HCT116 (cell line): ENCODE measurements at regions not wholly inside any gene's neighbourhood (a gene's known extent, or its start where the extent isn't known, plus 50 kb on each side); places are given as distances from the start of the nearest gene placed in this dataset.

Source experiments
- ATAC-seq: fragments of 200-7000 bp; cut with Tn5 transposase; 2 replicates; pipeline ENCODE4 v1.9.1; 2020; ENCODE audit warnings: mild to moderate bottlenecking, moderate library complexity
- BruUV-seq: library from RNA; stranded (reverse); fragments of 400-500 nt; replicated peaks from 2 replicates; lab custom pipeline; 2021; lab: Mats Ljungman, UMichigan
- CTCF ChIA-PET: fragments of 300-600 bp; sonication (Branson Sonifier 250); formaldehyde crosslinking; loops from one replicate; lab custom pipeline; 2021; ENCODE audit warnings: antibody characterized with exemption; lab: Charles Lee
- POLR2A ChIA-PET: fragments of 300-600, 350-600 bp; sonication (Branson Sonifier 250); formaldehyde crosslinking; loops from one replicate; lab custom pipeline; 2021; ENCODE audit warnings: antibody characterized with exemption; lab: Charles Lee
- RAD21 ChIA-PET, 2 experiments: fragments of 300-600 bp; sonication (Branson Sonifier 250); formaldehyde crosslinking; loops; one replicate each; lab custom pipeline; 2023; ENCODE audit warnings: low total read pairs in 2 of 2; ENCODE audit not compliant: uncharacterized antibody in 2 of 2, unreplicated experiment in 2 of 2, low non-redundant PET in 1 of 2; lab: Charles Lee
- DNase-seq: peaks from one replicate; pipeline ENCODE4 v3.0.0-alpha.2; 2010; ENCODE audit warnings: low read depth, low spot score
- H2AFZ ChIP-seq: fragments of 200-600 bp; shearing (Covaris generic), sonication (generic); 2 replicates; pipeline ENCODE4 v1.6.1; 2017; ENCODE audit warnings: low read depth, mixed run types, mixed read lengths, antibody characterized with exemption, low read length; ENCODE audit not compliant: poor library complexity, severe bottlenecking
- H3K27ac ChIP-seq: 2 replicates; pipeline ENCODE4 v1.5.1; 2012; ENCODE audit warnings: low read depth, low read length
- H3K27me3 ChIP-seq: fragments of 200-600 bp; sonication (generic); 2 replicates; pipeline ENCODE4 v1.6.1; 2016; ENCODE audit warnings: mixed run types, low read length, mixed read lengths; ENCODE audit not compliant: insufficient read depth
- H3K36me3 ChIP-seq, 2 experiments: fragments of 200-500 bp in 1 of 2; fragments of 200-600 bp in 1 of 2; sonication (Bioruptor generic) in 1 of 2; sonication (generic) in 1 of 2; 2 replicates each; pipeline versions ENCODE4 v1.5.1 to v1.6.1; 2014 to 2016; ENCODE audit warnings: low read length in 2 of 2, inconsistent platforms in 1 of 2, mixed read lengths in 1 of 2, mixed run types in 1 of 2; ENCODE audit not compliant: insufficient read depth in 2 of 2, control insufficient read depth in 1 of 2
- H3K4me1 ChIP-seq, 2 experiments: fragments of 200-600 bp in 1 of 2; sonication (generic) in 1 of 2; 2 replicates each; pipeline versions ENCODE4 v1.5.1 to v1.6.1; 2012 to 2017; ENCODE audit warnings: low read length in 2 of 2, inconsistent platforms in 1 of 2, mild to moderate bottlenecking in 1 of 2, mixed read lengths in 1 of 2, mixed run types in 1 of 2, moderate library complexity in 1 of 2; ENCODE audit not compliant: insufficient read depth in 2 of 2, control insufficient read depth in 1 of 2
- H3K4me2 ChIP-seq: fragments of 200-600 bp; sonication (generic); 2 replicates; pipeline ENCODE4 v1.6.1; 2017; ENCODE audit warnings: mixed run types, low read length, mixed read lengths
- H3K4me3 ChIP-seq, 2 experiments: fragments of 200-600 bp in 1 of 2; sonication (generic) in 1 of 2; replicated peaks in 1 of 2; 2 replicates each; pipeline ENCODE4 v1.5.1; 2011 to 2016; ENCODE audit warnings: low read length in 2 of 2, control low read depth in 1 of 2, low read depth in 1 of 2, mild to moderate bottlenecking in 1 of 2, mixed read lengths in 1 of 2, mixed run types in 1 of 2
- H3K79me2 ChIP-seq: fragments of 200-600 bp; sonication (generic); 2 replicates; pipeline ENCODE4 v1.6.1; 2017; ENCODE audit warnings: mild to moderate bottlenecking, mixed run types, low read length, moderate library complexity, mixed read lengths; ENCODE audit not compliant: insufficient read depth
- H3K9ac ChIP-seq: fragments of 200-600 bp; sonication (generic); 2 replicates; pipeline ENCODE4 v1.6.1; 2016; ENCODE audit warnings: low read length, mixed read lengths
- H3K9me2 ChIP-seq: fragments of 200-600 bp; sonication (generic), shearing (Covaris generic); 2 replicates; pipeline ENCODE4 v1.6.1; 2017; ENCODE audit warnings: mixed run types, mild to moderate bottlenecking, moderate library complexity; ENCODE audit not compliant: insufficient read depth
- H3K9me3 ChIP-seq, 2 experiments: fragments of 200-500 bp in 1 of 2; fragments of 200-600 bp in 1 of 2; sonication (Bioruptor generic) in 1 of 2; sonication (generic) in 1 of 2; 2 replicates each; pipeline ENCODE4 v1.6.1; 2014 to 2017; ENCODE audit warnings: low read length in 2 of 2, mixed read lengths in 2 of 2, inconsistent platforms in 1 of 2, low read depth in 1 of 2, mild to moderate bottlenecking in 1 of 2, mixed run types in 1 of 2, moderate library complexity in 1 of 2; ENCODE audit not compliant: control insufficient read depth in 1 of 2, insufficient read depth in 1 of 2
- H4K20me1 ChIP-seq: fragments of 200-600 bp; sonication (generic), shearing (Covaris generic); 2 replicates; pipeline ENCODE4 v1.6.1; 2017; ENCODE audit warnings: mixed run types, mild to moderate bottlenecking, moderate library complexity; ENCODE audit not compliant: insufficient read depth
- CEBPB ChIP-seq: IDR thresholded peaks from 2 replicates; pipeline ENCODE4 v1.6.1; 2012; ENCODE audit warnings: low read depth
- EGR1 ChIP-seq: IDR thresholded peaks from 2 replicates; pipeline ENCODE4 v1.6.1; 2012; ENCODE audit warnings: low read depth
- ELF1 ChIP-seq: IDR thresholded peaks from 2 replicates; pipeline ENCODE4 v1.6.1; 2012; ENCODE audit warnings: low read depth, borderline replicate concordance
- EZH2phosphoT487 ChIP-seq: fragments of 200-600 bp; IDR thresholded peaks from 2 replicates; pipeline ENCODE4 v1.6.1; 2018; ENCODE audit warnings: antibody characterized with exemption, borderline replicate concordance
- FOSL1 ChIP-seq: IDR thresholded peaks from 2 replicates; pipeline ENCODE4 v1.6.1; 2012; ENCODE audit warnings: low read depth
- JUND ChIP-seq: IDR thresholded peaks from 2 replicates; pipeline ENCODE4 v1.6.1; 2012
- POLR2A ChIP-seq: IDR thresholded peaks from 2 replicates; pipeline ENCODE4 v1.7.0; 2011; ENCODE audit warnings: borderline replicate concordance; ENCODE audit not compliant: insufficient read depth, insufficient read length; ENCODE audit errors: extremely low read depth
- POLR2AphosphoS5 ChIP-seq: IDR thresholded peaks from 2 replicates; pipeline ENCODE4 v1.6.1; 2011; ENCODE audit warnings: mild to moderate bottlenecking, low read depth, low read length, moderate library complexity
- SP1 ChIP-seq: IDR thresholded peaks from 2 replicates; pipeline ENCODE4 v1.6.1; 2012; ENCODE audit warnings: low read depth
- SRF ChIP-seq: IDR thresholded peaks from 2 replicates; pipeline ENCODE4 v1.6.1; 2012; ENCODE audit warnings: low read depth
- intact Hi-C: fragments of 100-400 bp; cut with micrococcal nuclease; formaldehyde crosslinking; loops from 2 replicates; pipeline ENCODE4 v1.10.0; 2022
- TF ChIP-seq, protein P1 (sequence below): IDR thresholded peaks from 2 replicates; pipeline ENCODE4 v1.6.1; 2012; ENCODE audit warnings: low read depth
- TF ChIP-seq, protein P2 (sequence below): IDR thresholded peaks from 2 replicates; pipeline ENCODE4 v1.6.1; 2012

DNA sequence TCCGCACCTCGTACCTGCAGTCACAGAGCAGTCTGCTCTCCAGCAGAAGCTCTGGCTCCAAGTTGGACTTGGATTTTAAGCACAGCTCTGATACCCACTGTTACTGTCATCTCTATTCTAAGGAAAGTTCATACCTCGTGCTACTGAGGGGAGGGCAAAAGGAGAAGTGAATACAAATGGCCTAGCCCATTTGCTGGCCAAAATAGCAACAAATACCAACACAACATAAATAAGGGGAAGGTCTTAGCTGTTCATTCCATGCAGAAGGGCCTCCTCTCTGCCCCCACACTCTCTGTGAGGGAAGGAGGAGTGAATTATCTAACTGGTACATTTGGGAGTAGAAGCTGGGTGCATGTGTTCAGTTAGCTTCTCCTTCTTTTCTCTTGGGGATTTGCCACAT, 739.4 kb upstream of the RAB6C start (continued):
- TF ChIP-seq EZH2phosphoT487 = no peak
- no peak for TF ChIP-seq POLR2A
- TF ChIP-seq EGR1 = no peak
- TF ChIP-seq, protein P1, sequence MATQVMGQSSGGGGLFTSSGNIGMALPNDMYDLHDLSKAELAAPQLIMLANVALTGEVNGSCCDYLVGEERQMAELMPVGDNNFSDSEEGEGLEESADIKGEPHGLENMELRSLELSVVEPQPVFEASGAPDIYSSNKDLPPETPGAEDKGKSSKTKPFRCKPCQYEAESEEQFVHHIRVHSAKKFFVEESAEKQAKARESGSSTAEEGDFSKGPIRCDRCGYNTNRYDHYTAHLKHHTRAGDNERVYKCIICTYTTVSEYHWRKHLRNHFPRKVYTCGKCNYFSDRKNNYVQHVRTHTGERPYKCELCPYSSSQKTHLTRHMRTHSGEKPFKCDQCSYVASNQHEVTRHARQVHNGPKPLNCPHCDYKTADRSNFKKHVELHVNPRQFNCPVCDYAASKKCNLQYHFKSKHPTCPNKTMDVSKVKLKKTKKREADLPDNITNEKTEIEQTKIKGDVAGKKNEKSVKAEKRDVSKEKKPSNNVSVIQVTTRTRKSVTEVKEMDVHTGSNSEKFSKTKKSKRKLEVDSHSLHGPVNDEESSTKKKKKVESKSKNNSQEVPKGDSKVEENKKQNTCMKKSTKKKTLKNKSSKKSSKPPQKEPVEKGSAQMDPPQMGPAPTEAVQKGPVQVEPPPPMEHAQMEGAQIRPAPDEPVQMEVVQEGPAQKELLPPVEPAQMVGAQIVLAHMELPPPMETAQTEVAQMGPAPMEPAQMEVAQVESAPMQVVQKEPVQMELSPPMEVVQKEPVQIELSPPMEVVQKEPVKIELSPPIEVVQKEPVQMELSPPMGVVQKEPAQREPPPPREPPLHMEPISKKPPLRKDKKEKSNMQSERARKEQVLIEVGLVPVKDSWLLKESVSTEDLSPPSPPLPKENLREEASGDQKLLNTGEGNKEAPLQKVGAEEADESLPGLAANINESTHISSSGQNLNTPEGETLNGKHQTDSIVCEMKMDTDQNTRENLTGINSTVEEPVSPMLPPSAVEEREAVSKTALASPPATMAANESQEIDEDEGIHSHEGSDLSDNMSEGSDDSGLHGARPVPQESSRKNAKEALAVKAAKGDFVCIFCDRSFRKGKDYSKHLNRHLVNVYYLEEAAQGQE = no peak

DNA sequence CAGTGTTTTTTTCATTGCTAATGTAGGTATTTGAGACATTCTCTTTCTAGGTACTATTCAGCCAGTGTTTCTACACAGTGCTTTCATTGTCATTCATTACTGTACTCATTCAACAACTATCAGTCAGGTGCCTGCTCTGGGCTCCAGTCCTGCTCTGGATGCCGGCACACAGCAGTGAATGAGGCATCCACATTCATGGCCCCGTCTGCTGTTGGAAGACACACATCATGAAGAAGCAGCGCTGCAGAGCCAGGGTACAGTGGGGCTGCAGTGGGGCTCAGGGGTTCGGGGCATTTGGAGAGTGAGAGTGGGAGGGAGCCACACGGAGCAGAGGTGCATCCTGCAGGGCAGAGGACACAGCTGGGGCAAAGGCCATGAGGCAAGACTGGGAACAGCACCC, 737.2 kb upstream of the RAB6C start:
- H4K20me1 ChIP-seq = no peaks in the 10 kb centered on the region
- no peak overlapping the region for H3K4me3 ChIP-seq
- RAD21 ChIA-PET = no interaction called here
- no peak for ATAC-seq
- POLR2A ChIA-PET = no interaction called here
- TF ChIP-seq JUND = no peak
- no peak for TF ChIP-seq POLR2AphosphoS5
- TF ChIP-seq FOSL1 = no peak
- no peak for TF ChIP-seq POLR2A
- TF ChIP-seq, protein P2, sequence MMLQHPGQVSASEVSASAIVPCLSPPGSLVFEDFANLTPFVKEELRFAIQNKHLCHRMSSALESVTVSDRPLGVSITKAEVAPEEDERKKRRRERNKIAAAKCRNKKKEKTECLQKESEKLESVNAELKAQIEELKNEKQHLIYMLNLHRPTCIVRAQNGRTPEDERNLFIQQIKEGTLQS = no peak
- TF ChIP-seq, protein P1 = no peak
- TF ChIP-seq SP1 = no peak
- TF ChIP-seq ELF1 = no peak
- TF ChIP-seq CEBPB = no peak
- TF ChIP-seq SRF = no peak
- TF ChIP-seq EZH2phosphoT487 = no peak
- TF ChIP-seq, all 23 proteins: peak for 0
- no peaks in the 10 kb centered on the region for H3K4me1 ChIP-seq
- no peaks in the 10 kb centered on the region for H3K9me2 ChIP-seq
- CTCF ChIA-PET = no interaction called here
- no TSS peak for BruUV-seq
- no peak overlapping the region for H3K4me2 ChIP-seq
- H3K27me3 ChIP-seq = peaks cover 6% of the 10 kb centered on the region; the same call in 1 of the 2 replicates
- no peaks in the 10 kb centered on the region for H3K79me2 ChIP-seq
- no peaks in the 10 kb centered on the region for H3K9me3 ChIP-seq
- H2AFZ ChIP-seq = no peak overlapping the region
- H3K27ac ChIP-seq = no peak overlapping the region
- H3K36me3 ChIP-seq = no peaks in the 10 kb centered on the region
- H3K9ac ChIP-seq = no peak overlapping the region
- intact Hi-C loops = no loop called here
- no peak for DNase-seq
